ENCODE measurements at regions not wholly inside any gene's neighbourhood (a gene's known extent, or its start where the extent isn't known, plus 50 kb on each side); places are given as distances from the start of the nearest gene placed in this dataset.

DNA sequence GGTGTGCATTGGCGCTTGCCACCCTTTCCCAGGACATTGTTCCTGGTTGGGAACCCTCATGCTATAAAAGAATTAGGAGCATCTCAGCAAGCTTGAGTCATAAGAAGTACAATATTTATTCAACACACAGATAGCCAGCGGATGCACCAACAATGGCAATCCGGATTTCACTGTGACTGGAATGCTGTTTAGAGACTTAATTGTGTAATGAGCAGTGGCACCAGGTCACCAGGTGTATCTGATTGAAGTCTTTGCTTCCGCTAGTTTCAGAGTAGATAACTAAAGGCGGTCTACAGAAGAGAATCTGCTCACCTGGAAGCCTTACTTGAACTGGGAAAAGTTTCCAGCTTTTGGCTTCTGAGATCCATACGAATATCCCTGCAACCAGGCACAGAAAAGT lies 772.3 kb upstream of the GHITM start:
- H3K27me3 Mint-ChIP-seq (ENCODE audit: low read depth): no peaks in the 10 kb centered on the region
- no peak overlapping the region for H3K27ac Mint-ChIP-seq (ENCODE audit: unreplicated experiment)
- H3K4me1 Mint-ChIP-seq (ENCODE audit: low read depth): no peaks in the 10 kb centered on the region
- no peaks in the 10 kb centered on the region for H3K36me3 Mint-ChIP-seq (ENCODE audit: low read depth)
- DNase-seq (ENCODE audit: low spot score): no peak
- TF ChIP-seq, protein P1, sequence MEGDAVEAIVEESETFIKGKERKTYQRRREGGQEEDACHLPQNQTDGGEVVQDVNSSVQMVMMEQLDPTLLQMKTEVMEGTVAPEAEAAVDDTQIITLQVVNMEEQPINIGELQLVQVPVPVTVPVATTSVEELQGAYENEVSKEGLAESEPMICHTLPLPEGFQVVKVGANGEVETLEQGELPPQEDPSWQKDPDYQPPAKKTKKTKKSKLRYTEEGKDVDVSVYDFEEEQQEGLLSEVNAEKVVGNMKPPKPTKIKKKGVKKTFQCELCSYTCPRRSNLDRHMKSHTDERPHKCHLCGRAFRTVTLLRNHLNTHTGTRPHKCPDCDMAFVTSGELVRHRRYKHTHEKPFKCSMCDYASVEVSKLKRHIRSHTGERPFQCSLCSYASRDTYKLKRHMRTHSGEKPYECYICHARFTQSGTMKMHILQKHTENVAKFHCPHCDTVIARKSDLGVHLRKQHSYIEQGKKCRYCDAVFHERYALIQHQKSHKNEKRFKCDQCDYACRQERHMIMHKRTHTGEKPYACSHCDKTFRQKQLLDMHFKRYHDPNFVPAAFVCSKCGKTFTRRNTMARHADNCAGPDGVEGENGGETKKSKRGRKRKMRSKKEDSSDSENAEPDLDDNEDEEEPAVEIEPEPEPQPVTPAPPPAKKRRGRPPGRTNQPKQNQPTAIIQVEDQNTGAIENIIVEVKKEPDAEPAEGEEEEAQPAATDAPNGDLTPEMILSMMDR (IDR thresholded peaks at IDR 0.05): no peak
- H3K9me3 Mint-ChIP-seq (ENCODE audit: low read depth): peaks cover 5% of the 10 kb centered on the region
- H3K4me3 Mint-ChIP-seq (ENCODE audit: unreplicated experiment): no peak overlapping the region

DNA sequence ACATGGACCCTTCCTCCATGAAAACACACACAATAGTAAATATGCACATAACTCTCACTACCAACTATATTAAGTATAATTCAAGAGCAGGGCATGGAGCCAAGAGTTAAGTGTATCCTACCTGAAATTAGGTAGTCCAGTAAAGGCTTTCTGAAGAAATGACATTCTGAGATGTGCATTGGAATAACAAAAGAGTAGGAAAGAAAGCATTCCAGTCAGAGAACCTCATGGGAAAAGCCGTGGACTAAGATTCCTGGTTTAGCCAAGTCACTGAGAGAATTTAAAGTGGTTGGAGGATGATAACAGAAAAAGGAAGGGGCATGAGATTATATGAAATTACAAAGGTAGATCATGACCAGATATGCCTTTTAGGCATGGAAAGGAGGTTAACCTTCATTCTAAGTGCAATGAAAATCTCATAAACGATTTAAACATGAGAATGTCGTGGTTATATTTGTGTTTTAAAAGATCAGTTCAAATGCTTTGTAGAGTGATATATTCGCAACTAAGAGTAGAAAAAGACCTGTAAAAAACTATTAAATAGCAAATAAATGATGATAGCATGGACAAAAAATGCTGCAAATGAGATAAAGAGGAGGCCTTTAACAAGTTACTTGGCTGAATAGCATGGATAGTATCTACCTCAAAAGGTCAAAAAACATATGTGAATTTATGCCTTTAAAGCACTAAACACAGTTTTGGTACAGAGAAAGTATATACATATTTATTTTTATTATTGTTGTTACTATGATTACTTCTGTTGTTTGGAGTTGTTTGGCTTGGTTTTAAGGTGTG lies 767.4 kb upstream of the GHITM start:
- no peak for DNase-seq (ENCODE audit: low spot score)
- Mint-ChIP-seq H3K27me3 (ENCODE audit: low read depth) (no peaks in the 10 kb centered on the region), H3K9me3 (ENCODE audit: low read depth) (no peaks in the 10 kb centered on the region), H3K27ac (ENCODE audit: unreplicated experiment) (no peak overlapping the region), H3K4me3 (ENCODE audit: unreplicated experiment) (no peak overlapping the region), H3K4me1 (ENCODE audit: low read depth) (no peaks in the 10 kb centered on the region), H3K36me3 (ENCODE audit: low read depth) (no peaks in the 10 kb centered on the region)
- TF ChIP-seq, protein P1 (IDR thresholded peaks at IDR 0.05): no peak

DNA sequence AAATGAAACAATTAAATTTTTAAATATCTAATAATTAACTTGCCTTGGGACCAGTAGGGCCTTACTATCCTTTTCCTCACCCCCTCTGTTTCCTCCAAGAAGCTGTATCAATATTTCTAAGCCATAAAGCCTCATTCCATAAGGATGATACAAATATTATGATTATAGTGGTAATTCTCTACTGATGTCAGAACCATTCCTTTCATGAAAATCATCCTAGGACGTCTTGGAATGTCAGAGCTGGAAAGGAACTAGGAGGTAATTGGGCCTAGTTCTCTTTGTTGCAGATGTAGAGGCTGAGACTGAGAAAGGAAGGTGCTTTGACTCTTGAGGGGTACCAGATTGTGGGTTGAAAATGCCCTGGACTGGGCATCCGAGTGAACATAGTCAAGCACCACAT lies 766.7 kb upstream of the GHITM start:
- Mint-ChIP-seq H3K4me1 (ENCODE audit: low read depth) (no peaks in the 10 kb centered on the region), H3K36me3 (ENCODE audit: low read depth) (no peaks in the 10 kb centered on the region), H3K9me3 (ENCODE audit: low read depth) (peaks cover 3% of the 10 kb centered on the region), H3K27ac (ENCODE audit: unreplicated experiment) (no peak overlapping the region), H3K4me3 (ENCODE audit: unreplicated experiment) (no peak overlapping the region), H3K27me3 (ENCODE audit: low read depth) (no peaks in the 10 kb centered on the region)
- TF ChIP-seq, protein P1 (IDR thresholded peaks at IDR 0.05): no peak
- DNase-seq (ENCODE audit: low spot score): no peak

DNA sequence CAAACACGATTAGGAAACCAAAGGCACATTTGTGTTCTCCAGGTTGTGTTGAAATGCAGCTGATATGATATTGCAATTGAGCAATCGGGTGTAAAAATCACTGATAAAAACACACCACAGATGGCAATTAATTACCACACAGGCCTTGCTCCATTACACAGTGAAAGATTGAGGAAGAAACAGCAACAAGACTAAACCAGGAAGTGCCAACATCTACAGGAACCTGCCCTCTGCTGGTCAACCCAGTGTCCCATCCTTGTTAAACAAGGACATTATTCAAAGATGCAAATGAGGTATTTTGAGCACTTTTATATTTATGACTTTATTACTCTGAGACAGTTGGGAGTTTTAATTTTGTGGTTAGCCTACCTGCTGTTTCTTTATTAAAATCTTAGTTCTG lies 765.6 kb upstream of the GHITM start:
- no peaks in the 10 kb centered on the region for H3K27me3 Mint-ChIP-seq (ENCODE audit: low read depth)
- TF ChIP-seq, protein P1 (IDR thresholded peaks at IDR 0.05): peak; percentile 60
- H3K36me3 Mint-ChIP-seq (ENCODE audit: low read depth): no peaks in the 10 kb centered on the region
- DNase-seq (ENCODE audit: low spot score): no peak
- no peak overlapping the region for H3K4me3 Mint-ChIP-seq (ENCODE audit: unreplicated experiment)
- no peak overlapping the region for H3K27ac Mint-ChIP-seq (ENCODE audit: unreplicated experiment)
- H3K4me1 Mint-ChIP-seq (ENCODE audit: low read depth): no peaks in the 10 kb centered on the region
- peaks cover 3% of the 10 kb centered on the region for H3K9me3 Mint-ChIP-seq (ENCODE audit: low read depth)

DNA sequence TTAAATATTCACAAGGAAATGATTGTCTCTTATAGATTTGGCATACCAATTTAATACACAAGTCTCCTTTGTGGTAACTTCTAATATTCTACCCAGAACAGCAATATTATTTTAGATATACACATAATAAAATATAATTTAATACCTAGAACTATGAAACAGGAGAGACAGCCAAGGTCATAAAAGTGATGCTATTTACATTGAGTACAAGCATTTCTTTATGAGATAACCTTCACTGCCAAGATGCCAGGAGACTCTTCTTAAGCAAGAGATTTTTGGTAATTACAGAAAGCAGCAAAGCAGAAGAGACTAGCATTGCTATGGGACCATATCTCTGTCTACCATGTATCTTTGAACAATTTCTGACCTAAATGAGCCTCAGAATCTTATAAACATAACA lies 764.6 kb upstream of the GHITM start:
- Mint-ChIP-seq H3K27me3 (ENCODE audit: low read depth) (no peaks in the 10 kb centered on the region), H3K4me3 (ENCODE audit: unreplicated experiment) (no peak overlapping the region), H3K36me3 (ENCODE audit: low read depth) (no peaks in the 10 kb centered on the region), H3K27ac (ENCODE audit: unreplicated experiment) (no peak overlapping the region), H3K9me3 (ENCODE audit: low read depth) (peaks cover 3% of the 10 kb centered on the region), H3K4me1 (ENCODE audit: low read depth) (peaks cover under 1% of the 10 kb centered on the region)
- TF ChIP-seq, protein P1 (IDR thresholded peaks at IDR 0.05): no peak
- no peak for DNase-seq (ENCODE audit: low spot score)
